Bronchial epithelial cell (primary cell): ENCODE measurements at regions not wholly inside any gene's neighbourhood (a gene's known extent, or its start where the extent isn't known, plus 50 kb on each side); places are given as distances from the start of the nearest gene placed in this dataset.

Source experiments
- DNase-seq: peaks from one replicate; pipeline ENCODE4 v3.0.0-alpha.2; 2010; ENCODE audit warnings: low read depth
- FAIRE-seq: peaks from 2 replicates; lab custom pipeline; 2011; peaks lifted over from hg19 to GRCh38; lab: Jason Lieb, UNC
- H3K27me3 ChIP-seq: 2 replicates; pipeline ENCODE4 v1.5.1; 2011; ENCODE audit warnings: low read length; ENCODE audit not compliant: control insufficient read depth, insufficient read depth
- H3K36me3 ChIP-seq: 2 replicates; pipeline ENCODE4 v1.5.1; 2011; ENCODE audit warnings: low read length; ENCODE audit not compliant: control insufficient read depth, insufficient read depth
- H3K4me3 ChIP-seq: 2 replicates; pipeline ENCODE4 v1.5.1; 2011; ENCODE audit warnings: mild to moderate bottlenecking, low read depth, low read length, control low read depth
- TF ChIP-seq, protein P1 (sequence below): IDR thresholded peaks from 2 replicates; pipeline ENCODE4 v1.5.1; 2011; ENCODE audit warnings: mild to moderate bottlenecking, moderate library complexity, low read length, control low read depth, inconsistent platforms; ENCODE audit not compliant: insufficient read depth, severe bottlenecking

DNA sequence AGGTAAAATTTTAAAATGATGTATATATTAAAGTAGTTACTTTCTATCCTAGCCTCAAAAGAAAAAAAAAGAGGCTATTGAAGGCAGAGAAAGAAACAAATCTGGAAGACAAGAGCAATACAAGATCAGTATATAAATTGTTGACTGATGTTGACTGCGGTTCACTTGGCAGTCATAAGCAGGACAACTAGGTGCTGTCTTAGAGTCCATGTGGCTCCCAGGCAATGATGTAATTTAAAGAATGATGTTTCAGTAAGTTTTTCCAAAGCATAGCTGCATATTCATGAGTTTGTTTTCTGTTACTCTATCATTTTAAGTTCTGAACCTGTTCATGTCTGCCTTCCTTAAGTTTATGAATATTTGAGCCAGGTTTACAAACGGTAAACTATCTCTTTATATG lies 630.2 kb downstream of the FAT4 start:
- Histone ChIP-seq H3K27me3 (no peaks in the 10 kb centered on the region), H3K36me3 (no peaks in the 10 kb centered on the region), H3K4me3 (no peak overlapping the region)
- TF ChIP-seq, protein P1, sequence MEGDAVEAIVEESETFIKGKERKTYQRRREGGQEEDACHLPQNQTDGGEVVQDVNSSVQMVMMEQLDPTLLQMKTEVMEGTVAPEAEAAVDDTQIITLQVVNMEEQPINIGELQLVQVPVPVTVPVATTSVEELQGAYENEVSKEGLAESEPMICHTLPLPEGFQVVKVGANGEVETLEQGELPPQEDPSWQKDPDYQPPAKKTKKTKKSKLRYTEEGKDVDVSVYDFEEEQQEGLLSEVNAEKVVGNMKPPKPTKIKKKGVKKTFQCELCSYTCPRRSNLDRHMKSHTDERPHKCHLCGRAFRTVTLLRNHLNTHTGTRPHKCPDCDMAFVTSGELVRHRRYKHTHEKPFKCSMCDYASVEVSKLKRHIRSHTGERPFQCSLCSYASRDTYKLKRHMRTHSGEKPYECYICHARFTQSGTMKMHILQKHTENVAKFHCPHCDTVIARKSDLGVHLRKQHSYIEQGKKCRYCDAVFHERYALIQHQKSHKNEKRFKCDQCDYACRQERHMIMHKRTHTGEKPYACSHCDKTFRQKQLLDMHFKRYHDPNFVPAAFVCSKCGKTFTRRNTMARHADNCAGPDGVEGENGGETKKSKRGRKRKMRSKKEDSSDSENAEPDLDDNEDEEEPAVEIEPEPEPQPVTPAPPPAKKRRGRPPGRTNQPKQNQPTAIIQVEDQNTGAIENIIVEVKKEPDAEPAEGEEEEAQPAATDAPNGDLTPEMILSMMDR: no peak
- no peak for FAIRE-seq
- DNase-seq: no peak

DNA sequence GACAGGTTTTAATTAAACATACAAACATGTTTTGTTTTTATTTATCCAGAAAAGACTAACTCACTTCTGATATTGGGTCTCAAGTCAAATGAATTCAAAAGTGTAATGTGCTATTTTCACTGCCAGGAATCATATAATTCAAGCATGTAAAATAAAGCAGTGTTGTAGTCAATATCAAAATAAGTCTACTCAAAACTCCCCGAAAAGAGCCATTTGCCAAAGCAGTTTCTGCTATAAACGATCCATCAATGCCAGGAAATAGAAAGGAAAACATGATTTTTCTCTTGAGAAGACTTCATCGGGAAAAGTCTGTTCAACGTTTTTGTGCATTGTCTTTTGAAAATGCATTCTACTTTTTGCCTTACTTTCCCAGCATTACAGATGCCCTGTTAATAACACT lies 633.3 kb downstream of the FAT4 start:
- Histone ChIP-seq H3K4me3 (no peak overlapping the region), H3K36me3 (no peaks in the 10 kb centered on the region), H3K27me3 (no peaks in the 10 kb centered on the region)
- FAIRE-seq (no peak), DNase-seq (no peak)
- TF ChIP-seq, protein P1: no peak

- no peak for FAIRE-seq
These were observed 636.6 kb downstream of the FAT4 start for GRCh38 chr4:125951261-125951887.

GRCh38 chr4:125952631-125953030 lies 637.9 kb downstream of the FAT4 start:
- Histone ChIP-seq H3K27me3 (no peaks in the 10 kb centered on the region), H3K4me3 (no peak overlapping the region), H3K36me3 (no peaks in the 10 kb centered on the region)
- FAIRE-seq (no peak), DNase-seq (no peak)
- TF ChIP-seq, protein P1: no peak

More at GRCh38 chr4:125951261-125951887, 636.6 kb downstream of the FAT4 start:
- no peak for DNase-seq
- Histone ChIP-seq H3K36me3 (no peaks in the 10 kb centered on the region), H3K27me3 (no peaks in the 10 kb centered on the region), H3K4me3 (no peak overlapping the region)
- TF ChIP-seq, protein P1: no peak

- TF ChIP-seq, protein P1: no peak
- no peaks in the 10 kb centered on the region for H3K27me3 ChIP-seq
- no peaks in the 10 kb centered on the region for H3K36me3 ChIP-seq
These were observed 641.5 kb downstream of the FAT4 start for GRCh38 chr4:125956276-125956675.

GRCh38 chr4:125958519-125958918 lies 643.8 kb downstream of the FAT4 start:
- H3K27me3 ChIP-seq: no peaks in the 10 kb centered on the region
- H3K36me3 ChIP-seq: no peaks in the 10 kb centered on the region
- DNase-seq (no peak), FAIRE-seq (no peak)
- no peak overlapping the region for H3K4me3 ChIP-seq
- TF ChIP-seq, protein P1: no peak

More at GRCh38 chr4:125956276-125956675, 641.5 kb downstream of the FAT4 start:
- FAIRE-seq: no peak
- DNase-seq: no peak
- no peak overlapping the region for H3K4me3 ChIP-seq
